ENCODE measurements at regions not wholly inside any gene's neighbourhood (a gene's known extent, or its start where the extent isn't known, plus 50 kb on each side); places are given as distances from the start of the nearest gene placed in this dataset.

GRCh38 chrX:46407036-46407752, 138.0 kb downstream of the ZNF674 start:
- FAIRE-seq (no peak), ATAC-seq (no peak), DNase-seq (ENCODE audit: low spot score) (no peak)
- Histone ChIP-seq H3K9me3 (ENCODE audit: low read length) (no peaks in the 10 kb centered on the region), H3K36me3 (replicated peaks in 1 of 2; ENCODE audit: control insufficient read depth in 1 of 2, insufficient read depth in 2 of 2, low read length in 2 of 2) (no peaks in the 10 kb centered on the region), H3K27me3 (ENCODE audit: control insufficient read depth in 1 of 2, insufficient read depth in 2 of 2, low read length in 2 of 2) (no peaks in the 10 kb centered on the region; a peak in 1 of 5 replicates), H4K20me1 (ENCODE audit: insufficient read depth, low read length) (no peaks in the 10 kb centered on the region), H3K27ac (ENCODE audit: extremely low read length, insufficient read depth, low read length) (no peak overlapping the region), H3K4me3 (replicated peaks in 1 of 3; ENCODE audit: insufficient read depth in 1 of 3, low read depth in 2 of 3, low read length in 3 of 3) (no peak overlapping the region), H3K4me2 (ENCODE audit: low read depth, low read length) (no peak overlapping the region), H3K4me1 (ENCODE audit: insufficient read depth, low read length) (no peaks in the 10 kb centered on the region), H3K79me2 (ENCODE audit: insufficient read depth, low read length) (no peaks in the 10 kb centered on the region), H2AFZ (ENCODE audit: low read length) (no peak overlapping the region), H3K9ac (ENCODE audit: insufficient read depth, low read depth, low read length) (no peak overlapping the region)
- BruUV-seq (replicated peaks), result no TSS peak
- in situ Hi-C loops (cut with HindIII; ENCODE audit: extremely low pct_ligation_motif_present, low pct_unique_long_range_greater_than_20kb), result no loop called here
- WGBS (ENCODE audit: low lambda C conversion rate), result 48% methylated on average over 4 of the region's 6 CpGs
- CTCF ChIA-PET (ENCODE audit: low intra/inter-chr PET ratio, low total read pairs), result no interaction called here
- intact Hi-C loops (cut with micrococcal nuclease; ENCODE audit: unreplicated experiment), result loop anchor here (5.0 to 10.0 kb wide), 2 partner anchors 892 to 1085 kb away; no protein-coding TSS in a partner anchor
- POLR2A ChIA-PET, result no interaction called here
- no peak for TF ChIP-seq ZNF335 (CRISPR knock-in tag; IDR thresholded peaks at IDR 0.05)
- TF ChIP-seq PAX8 (CRISPR knock-in tag; IDR thresholded peaks at IDR 0.05; ENCODE audit: borderline replicate concordance), result no peak
- TF ChIP-seq CENPX (CRISPR knock-in tag; IDR thresholded peaks at IDR 0.05), result no peak
- no peak for TF ChIP-seq ZNF543 (CRISPR knock-in tag; IDR thresholded peaks at IDR 0.05)
- no peak for TF ChIP-seq ZNF652 (CRISPR knock-in tag; IDR thresholded peaks at IDR 0.05; ENCODE audit: borderline replicate concordance, low read depth)
- no peak for TF ChIP-seq ZNF264 (CRISPR knock-in tag; IDR thresholded peaks at IDR 0.05)
- TF ChIP-seq ZNF710 (CRISPR knock-in tag; IDR thresholded peaks at IDR 0.05; ENCODE audit: borderline replicate concordance), result no peak
- no peak for TF ChIP-seq MIXL1 (CRISPR knock-in tag; IDR thresholded peaks at IDR 0.05)
- TF ChIP-seq, protein P1, sequence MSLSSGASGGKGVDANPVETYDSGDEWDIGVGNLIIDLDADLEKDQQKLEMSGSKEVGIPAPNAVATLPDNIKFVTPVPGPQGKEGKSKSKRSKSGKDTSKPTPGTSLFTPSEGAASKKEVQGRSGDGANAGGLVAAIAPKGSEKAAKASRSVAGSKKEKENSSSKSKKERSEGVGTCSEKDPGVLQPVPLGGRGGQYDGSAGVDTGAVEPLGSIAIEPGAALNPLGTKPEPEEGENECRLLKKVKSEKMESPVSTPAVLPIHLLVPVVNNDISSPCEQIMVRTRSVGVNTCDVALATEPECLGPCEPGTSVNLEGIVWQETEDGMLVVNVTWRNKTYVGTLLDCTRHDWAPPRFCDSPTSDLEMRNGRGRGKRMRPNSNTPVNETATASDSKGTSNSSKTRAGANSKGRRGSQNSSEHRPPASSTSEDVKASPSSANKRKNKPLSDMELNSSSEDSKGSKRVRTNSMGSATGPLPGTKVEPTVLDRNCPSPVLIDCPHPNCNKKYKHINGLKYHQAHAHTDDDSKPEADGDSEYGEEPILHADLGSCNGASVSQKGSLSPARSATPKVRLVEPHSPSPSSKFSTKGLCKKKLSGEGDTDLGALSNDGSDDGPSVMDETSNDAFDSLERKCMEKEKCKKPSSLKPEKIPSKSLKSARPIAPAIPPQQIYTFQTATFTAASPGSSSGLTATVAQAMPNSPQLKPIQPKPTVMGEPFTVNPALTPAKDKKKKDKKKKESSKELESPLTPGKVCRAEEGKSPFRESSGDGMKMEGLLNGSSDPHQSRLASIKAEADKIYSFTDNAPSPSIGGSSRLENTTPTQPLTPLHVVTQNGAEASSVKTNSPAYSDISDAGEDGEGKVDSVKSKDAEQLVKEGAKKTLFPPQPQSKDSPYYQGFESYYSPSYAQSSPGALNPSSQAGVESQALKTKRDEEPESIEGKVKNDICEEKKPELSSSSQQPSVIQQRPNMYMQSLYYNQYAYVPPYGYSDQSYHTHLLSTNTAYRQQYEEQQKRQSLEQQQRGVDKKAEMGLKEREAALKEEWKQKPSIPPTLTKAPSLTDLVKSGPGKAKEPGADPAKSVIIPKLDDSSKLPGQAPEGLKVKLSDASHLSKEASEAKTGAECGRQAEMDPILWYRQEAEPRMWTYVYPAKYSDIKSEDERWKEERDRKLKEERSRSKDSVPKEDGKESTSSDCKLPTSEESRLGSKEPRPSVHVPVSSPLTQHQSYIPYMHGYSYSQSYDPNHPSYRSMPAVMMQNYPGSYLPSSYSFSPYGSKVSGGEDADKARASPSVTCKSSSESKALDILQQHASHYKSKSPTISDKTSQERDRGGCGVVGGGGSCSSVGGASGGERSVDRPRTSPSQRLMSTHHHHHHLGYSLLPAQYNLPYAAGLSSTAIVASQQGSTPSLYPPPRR (CRISPR knock-in tag; IDR thresholded peaks at IDR 0.05; ENCODE audit: borderline replicate concordance), result no peak
- TF ChIP-seq CC2D1A (CRISPR knock-in tag; IDR thresholded peaks at IDR 0.05), result no peak
- TF ChIP-seq MED1 (CRISPR knock-in tag; IDR thresholded peaks at IDR 0.05), result no peak
- TF ChIP-seq MLX (CRISPR knock-in tag; IDR thresholded peaks at IDR 0.05), result no peak
- no peak for TF ChIP-seq AKNA (CRISPR knock-in tag; IDR thresholded peaks at IDR 0.05; ENCODE audit: borderline replicate concordance)
